K562 (cell line): ENCODE measurements at regions not wholly inside any gene's neighbourhood (a gene's known extent, or its start where the extent isn't known, plus 50 kb on each side); places are given as distances from the start of the nearest gene placed in this dataset.

ENCODE experiments used
- ATAC-seq: fragments of 200-7000 bp; cut with Tn5 transposase; 3 replicates; pipeline ENCODE4 v1.9.1; 2020; ENCODE audit warnings: moderate library complexity
- BruUV-seq: library from RNA; stranded (reverse); fragments of 400-500 nt; replicated peaks from 2 replicates; lab custom pipeline; 2021; lab: Mats Ljungman, UMichigan
- CTCF ChIA-PET: fragments of 300-600 bp; formaldehyde crosslinking; extraction: SDS; loops from one replicate; lab custom pipeline; 2021; ENCODE audit warnings: low intra/inter-chr PET ratio; lab: Yijun Ruan, JAX
- POLR2A ChIA-PET: fragments of 300-600, 350-650 bp; sonication (Branson Sonifier 250); formaldehyde crosslinking; extraction: SDS; loops from one replicate; lab custom pipeline; 2021; ENCODE audit warnings: antibody characterized with exemption, inconsistent platforms; lab: Yijun Ruan, JAX
- DNase-seq, 4 experiments: peaks; one replicate each; pipeline versions ENCODE4 v3.0.0 to v3.0.0-alpha.2; 2011 to 2018; ENCODE audit warnings: low spot score in 3 of 4, mixed read lengths in 3 of 4; ENCODE audit errors: extremely low read depth in 1 of 4
- FAIRE-seq: peaks from 2 replicates; lab custom pipeline; 2011; peaks lifted over from hg19 to GRCh38; lab: Jason Lieb, UNC
- H2AFZ ChIP-seq: 2 replicates; pipeline ENCODE4 v1.6.0; 2011; ENCODE audit warnings: low read depth, low read length, control low read depth, inconsistent platforms
- H3K27ac ChIP-seq: fragments of 200-600 bp; 3 replicates; pipeline ENCODE4 v1.8.0; 2011; ENCODE audit warnings: low read depth, mild to moderate bottlenecking, control low read depth, inconsistent platforms, low read length, moderate library complexity, mixed read lengths; ENCODE audit errors: extremely low read depth
- H3K27me3 ChIP-seq, 2 experiments: fragments of 300-600 bp in 1 of 2; 2 replicates in 1 of 2; 3 replicates in 1 of 2; pipeline versions ENCODE4 v1.6.0 to v1.8.0; 2011; ENCODE audit warnings: inconsistent platforms in 2 of 2, low read length in 2 of 2, mild to moderate bottlenecking in 1 of 2, mixed read lengths in 1 of 2, moderate library complexity in 1 of 2; ENCODE audit not compliant: control insufficient read depth in 2 of 2, insufficient read depth in 2 of 2
- H3K36me3 ChIP-seq: fragments of 300-600 bp; 3 replicates; pipeline ENCODE4 v1.8.0; 2011; ENCODE audit warnings: mild to moderate bottlenecking, low read length, inconsistent platforms; ENCODE audit not compliant: control insufficient read depth, insufficient read depth
- H3K4me1 ChIP-seq, 2 experiments: fragments of 200-600 bp in 1 of 2; replicated peaks in 1 of 2; 2 replicates in 1 of 2; 3 replicates in 1 of 2; pipeline versions ENCODE4 v1.5.1 to v1.8.0; 2011; ENCODE audit warnings: inconsistent platforms in 2 of 2, low read length in 2 of 2, mild to moderate bottlenecking in 1 of 2, mixed read lengths in 1 of 2, moderate library complexity in 1 of 2; ENCODE audit not compliant: control insufficient read depth in 2 of 2, insufficient read depth in 2 of 2
- H3K4me2 ChIP-seq: 2 replicates; pipeline ENCODE4 v1.6.1; 2011; ENCODE audit warnings: low read length, control low read depth, inconsistent platforms, mixed read lengths; ENCODE audit not compliant: insufficient read depth
- H3K4me3 ChIP-seq: fragments of 200-600 bp; sonication (generic), shearing (Covaris generic); 2 replicates; pipeline ENCODE4 v1.5.1; 2016; ENCODE audit warnings: control low read depth, inconsistent platforms
- H3K79me2 ChIP-seq: fragments of 200-600 bp; 3 replicates; pipeline ENCODE4 v1.8.0; 2011; ENCODE audit warnings: low read length, inconsistent platforms; ENCODE audit not compliant: control insufficient read depth, insufficient read depth
- H3K9ac ChIP-seq, 2 experiments: 2 replicates each; pipeline versions ENCODE4 v1.6.0 to v1.6.1; 2011; ENCODE audit warnings: low read depth in 2 of 2, low read length in 2 of 2, control low read depth in 1 of 2, inconsistent platforms in 1 of 2, mild to moderate bottlenecking in 1 of 2, mixed read lengths in 1 of 2; ENCODE audit not compliant: insufficient read depth in 1 of 2
- H3K9me1 ChIP-seq: one replicate; pipeline ENCODE4 v1.6.0; 2011; ENCODE audit warnings: inconsistent platforms, mild to moderate bottlenecking, low read length, moderate library complexity; ENCODE audit not compliant: control insufficient read depth, insufficient read depth
- H3K9me3 ChIP-seq: replicated peaks from 2 replicates; pipeline ENCODE4 v1.5.1; 2011; ENCODE audit warnings: low read depth, low read length, inconsistent platforms; ENCODE audit not compliant: control insufficient read depth, insufficient read depth
- H4K20me1 ChIP-seq: replicated peaks from 2 replicates; pipeline ENCODE4 v1.6.1; 2011; ENCODE audit warnings: low read length, inconsistent platforms, mixed read lengths; ENCODE audit not compliant: control insufficient read depth, insufficient read depth
- HDGF ChIP-seq: fragments of 450-650 bp; IDR thresholded peaks from 2 replicates; pipeline ENCODE4 v1.6.1; 2016
- SP1 ChIP-seq: sonication (generic); formaldehyde crosslinking; IDR thresholded peaks from 2 replicates; pipeline ENCODE4 v1.8.1; 2022; ENCODE audit warnings: mild to moderate bottlenecking, missing genetic modification reagents
- STAT5B ChIP-seq: fragments of 250-450 bp; sonication (Bioruptor Pico); IDR thresholded peaks from 2 replicates; pipeline ENCODE4 v1.8.0; 2021; ENCODE audit warnings: mild to moderate bottlenecking, inconsistent platforms
- TBL1XR1 ChIP-seq, 2 experiments: IDR thresholded peaks; 2 replicates each; pipeline ENCODE4 v1.6.1; 2012; ENCODE audit warnings: improper control_type of control experiment in 2 of 2, low read length in 2 of 2, mild to moderate bottlenecking in 1 of 2
- ZBTB17 ChIP-seq: fragments of 450-650 bp; formaldehyde crosslinking; IDR thresholded peaks from 2 replicates; pipeline ENCODE4 v1.4.0; 2020; ENCODE audit warnings: mild to moderate bottlenecking
- ZSCAN32 ChIP-seq: fragments of 450-650 bp; formaldehyde crosslinking; IDR thresholded peaks from 2 replicates; pipeline ENCODE4 v1.4.0; 2020; ENCODE audit warnings: mild to moderate bottlenecking, moderate library complexity
- WGBS: fragments of 100-300 bp; shearing (Covaris generic); methylation state at CpG from one replicate; pipeline ENCODE4 v1.1.6; 2016; ENCODE audit warnings: low coverage, mixed read lengths; ENCODE audit not compliant: insufficient coverage; ENCODE audit errors: missing lambda C conversion rate; 5-methylcytosine and 5-hydroxymethylcytosine counted together
- in situ Hi-C: fragments of 300-500 bp; cut with MboI; formaldehyde crosslinking; loops from 4 replicates; pipeline ENCODE4 v1.15.0; 2018; ENCODE audit warnings: inconsistent platforms, mixed read lengths
- intact Hi-C: fragments of 100-400 bp; cut with micrococcal nuclease; formaldehyde crosslinking; loops from 2 replicates; pipeline ENCODE4 v1.14.2; 2022
- TF ChIP-seq, protein P1 (sequence below): sonication (generic); formaldehyde crosslinking; IDR thresholded peaks from 2 replicates; pipeline ENCODE4 v1.8.0; 2023; ENCODE audit warnings: mild to moderate bottlenecking, missing genetic modification reagents
- TF ChIP-seq, protein P2 (sequence below): fragments of 450-650 bp; IDR thresholded peaks from one replicate; pipeline ENCODE4 v1.6.1; 2018; ENCODE audit warnings: mild to moderate bottlenecking, moderate library complexity; ENCODE audit not compliant: partially characterized antibody
- TF ChIP-seq, protein P3 (sequence below): fragments of 200-800 bp; sonication (Bioruptor generic); IDR thresholded peaks from 2 replicates; pipeline ENCODE4 v1.6.1; 2017; ENCODE audit warnings: missing genetic modification characterization, missing compliant biosample characterization
- TF ChIP-seq, protein P4 (sequence below): fragments of 250-450 bp; sonication (Bioruptor Pico); IDR thresholded peaks from 2 replicates; pipeline ENCODE4 v1.4.0; 2020; ENCODE audit warnings: mild to moderate bottlenecking, moderate library complexity

DNA sequence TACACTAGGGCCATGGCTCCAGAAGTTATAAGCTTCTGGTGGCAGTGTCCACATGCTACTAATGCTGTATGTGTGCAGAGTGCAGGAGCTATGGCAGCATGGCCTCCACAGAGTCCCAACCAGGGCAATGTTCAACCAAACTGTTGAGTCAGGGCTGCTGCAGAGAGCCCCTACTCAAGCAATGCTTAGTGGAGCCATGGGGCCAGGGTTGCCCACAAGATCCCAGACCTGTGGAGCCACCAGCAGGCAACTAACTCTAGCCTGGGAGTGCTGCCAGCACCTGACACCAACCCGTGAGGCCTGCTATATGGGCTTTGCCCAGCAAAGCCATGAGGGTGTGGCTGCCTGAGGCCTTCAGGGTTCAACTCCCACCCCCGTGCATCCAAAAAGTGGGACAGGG is 655.2 kb downstream of the TBC1D22A start:
- TF ChIP-seq TBL1XR1 (IDR thresholded peaks at IDR 0.05; ENCODE audit: low read length in 2 of 2), result no peak
- no peak for TF ChIP-seq HDGF
- TF ChIP-seq STAT5B (CRISPR knock-in tag), result no peak
- TF ChIP-seq SP1 (CRISPR knock-in tag), result no peak
- TF ChIP-seq ZBTB17, result no peak
- TF ChIP-seq, protein P1, sequence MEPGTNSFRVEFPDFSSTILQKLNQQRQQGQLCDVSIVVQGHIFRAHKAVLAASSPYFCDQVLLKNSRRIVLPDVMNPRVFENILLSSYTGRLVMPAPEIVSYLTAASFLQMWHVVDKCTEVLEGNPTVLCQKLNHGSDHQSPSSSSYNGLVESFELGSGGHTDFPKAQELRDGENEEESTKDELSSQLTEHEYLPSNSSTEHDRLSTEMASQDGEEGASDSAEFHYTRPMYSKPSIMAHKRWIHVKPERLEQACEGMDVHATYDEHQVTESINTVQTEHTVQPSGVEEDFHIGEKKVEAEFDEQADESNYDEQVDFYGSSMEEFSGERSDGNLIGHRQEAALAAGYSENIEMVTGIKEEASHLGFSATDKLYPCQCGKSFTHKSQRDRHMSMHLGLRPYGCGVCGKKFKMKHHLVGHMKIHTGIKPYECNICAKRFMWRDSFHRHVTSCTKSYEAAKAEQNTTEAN, result no peak
- Histone ChIP-seq H3K36me3 (no peaks in the 10 kb centered on the region), H3K4me2 (no peak overlapping the region), H4K20me1 (no peaks in the 10 kb centered on the region), H3K9ac (no peak overlapping the region), H3K9me1 (no peaks in the 10 kb centered on the region), H3K79me2 (no peaks in the 10 kb centered on the region), H3K27me3 (no peaks in the 10 kb centered on the region), H3K27ac (no peak overlapping the region), H2AFZ (no peak overlapping the region), H3K4me3 (no peak overlapping the region), H3K4me1 (no peaks in the 10 kb centered on the region), H3K9me3 (no peaks in the 10 kb centered on the region)
- no peak for DNase-seq
- no peak for FAIRE-seq
- no TSS peak for BruUV-seq
- no peak for ATAC-seq
- ChIA-PET CTCF (no interaction called here), POLR2A (no interaction called here)
- in situ Hi-C loops, result no loop called here
- intact Hi-C loops, result no loop called here
- 0% methylated on average over 2 of the region's 2 CpGs for WGBS

DNA sequence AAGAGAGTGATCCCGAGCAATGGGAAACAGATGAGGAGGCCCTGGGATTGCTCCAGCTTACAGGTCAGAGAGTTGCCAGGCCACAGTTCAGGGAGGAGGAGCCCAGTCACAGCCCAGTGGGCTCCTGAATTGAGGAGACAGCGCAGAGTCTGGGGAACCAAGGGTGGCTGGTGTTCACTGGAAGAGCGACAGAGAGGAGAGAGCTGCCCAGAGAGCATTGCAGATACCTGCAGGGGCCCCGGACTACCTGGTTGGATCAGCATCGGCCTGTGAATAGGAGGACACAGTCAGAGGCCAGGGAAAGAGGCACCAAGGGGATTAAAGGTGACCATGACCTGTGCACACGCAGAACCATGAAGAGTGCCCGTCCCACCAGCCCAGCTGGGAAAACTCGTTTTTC is 648.6 kb downstream of the TBC1D22A start:
- no peak overlapping the region for H2AFZ ChIP-seq
- no peaks in the 10 kb centered on the region; a peak in 1 of 5 replicates for H3K4me1 ChIP-seq
- WGBS, result 0% methylated on average over 4 of the region's 8 CpGs
- no peak overlapping the region for H3K4me3 ChIP-seq
- POLR2A ChIA-PET, result no interaction called here
- H3K4me2 ChIP-seq, result no peak overlapping the region
- H3K9me1 ChIP-seq, result no peaks in the 10 kb centered on the region
- in situ Hi-C loops (no loop called here), intact Hi-C loops (no loop called here)
- H4K20me1 ChIP-seq, result no peaks in the 10 kb centered on the region
- H3K27ac ChIP-seq, result no peak overlapping the region
- H3K79me2 ChIP-seq, result no peaks in the 10 kb centered on the region
- H3K27me3 ChIP-seq, result peaks cover 0 to 5% of the 10 kb centered on the region in 2 experiments; a peak in 1 of 5 replicates
- CTCF ChIA-PET, result no interaction called here
- no peak for ATAC-seq
- no peak overlapping the region for H3K9ac ChIP-seq
- no peaks in the 10 kb centered on the region for H3K9me3 ChIP-seq
- DNase-seq, result no peak
- no TSS peak for BruUV-seq
- no peaks in the 10 kb centered on the region for H3K36me3 ChIP-seq
- FAIRE-seq, result no peak
- TF ChIP-seq, protein P2, sequence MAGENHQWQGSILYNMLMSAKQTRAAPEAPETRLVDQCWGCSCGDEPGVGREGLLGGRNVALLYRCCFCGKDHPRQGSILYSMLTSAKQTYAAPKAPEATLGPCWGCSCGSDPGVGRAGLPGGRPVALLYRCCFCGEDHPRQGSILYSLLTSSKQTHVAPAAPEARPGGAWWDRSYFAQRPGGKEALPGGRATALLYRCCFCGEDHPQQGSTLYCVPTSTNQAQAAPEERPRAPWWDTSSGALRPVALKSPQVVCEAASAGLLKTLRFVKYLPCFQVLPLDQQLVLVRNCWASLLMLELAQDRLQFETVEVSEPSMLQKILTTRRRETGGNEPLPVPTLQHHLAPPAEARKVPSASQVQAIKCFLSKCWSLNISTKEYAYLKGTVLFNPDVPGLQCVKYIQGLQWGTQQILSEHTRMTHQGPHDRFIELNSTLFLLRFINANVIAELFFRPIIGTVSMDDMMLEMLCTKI, result no peak
- TF ChIP-seq, protein P3, sequence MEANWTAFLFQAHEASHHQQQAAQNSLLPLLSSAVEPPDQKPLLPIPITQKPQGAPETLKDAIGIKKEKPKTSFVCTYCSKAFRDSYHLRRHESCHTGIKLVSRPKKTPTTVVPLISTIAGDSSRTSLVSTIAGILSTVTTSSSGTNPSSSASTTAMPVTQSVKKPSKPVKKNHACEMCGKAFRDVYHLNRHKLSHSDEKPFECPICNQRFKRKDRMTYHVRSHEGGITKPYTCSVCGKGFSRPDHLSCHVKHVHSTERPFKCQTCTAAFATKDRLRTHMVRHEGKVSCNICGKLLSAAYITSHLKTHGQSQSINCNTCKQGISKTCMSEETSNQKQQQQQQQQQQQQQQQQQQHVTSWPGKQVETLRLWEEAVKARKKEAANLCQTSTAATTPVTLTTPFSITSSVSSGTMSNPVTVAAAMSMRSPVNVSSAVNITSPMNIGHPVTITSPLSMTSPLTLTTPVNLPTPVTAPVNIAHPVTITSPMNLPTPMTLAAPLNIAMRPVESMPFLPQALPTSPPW (CRISPR knock-in tag), result no peak
- TF ChIP-seq, protein P4, sequence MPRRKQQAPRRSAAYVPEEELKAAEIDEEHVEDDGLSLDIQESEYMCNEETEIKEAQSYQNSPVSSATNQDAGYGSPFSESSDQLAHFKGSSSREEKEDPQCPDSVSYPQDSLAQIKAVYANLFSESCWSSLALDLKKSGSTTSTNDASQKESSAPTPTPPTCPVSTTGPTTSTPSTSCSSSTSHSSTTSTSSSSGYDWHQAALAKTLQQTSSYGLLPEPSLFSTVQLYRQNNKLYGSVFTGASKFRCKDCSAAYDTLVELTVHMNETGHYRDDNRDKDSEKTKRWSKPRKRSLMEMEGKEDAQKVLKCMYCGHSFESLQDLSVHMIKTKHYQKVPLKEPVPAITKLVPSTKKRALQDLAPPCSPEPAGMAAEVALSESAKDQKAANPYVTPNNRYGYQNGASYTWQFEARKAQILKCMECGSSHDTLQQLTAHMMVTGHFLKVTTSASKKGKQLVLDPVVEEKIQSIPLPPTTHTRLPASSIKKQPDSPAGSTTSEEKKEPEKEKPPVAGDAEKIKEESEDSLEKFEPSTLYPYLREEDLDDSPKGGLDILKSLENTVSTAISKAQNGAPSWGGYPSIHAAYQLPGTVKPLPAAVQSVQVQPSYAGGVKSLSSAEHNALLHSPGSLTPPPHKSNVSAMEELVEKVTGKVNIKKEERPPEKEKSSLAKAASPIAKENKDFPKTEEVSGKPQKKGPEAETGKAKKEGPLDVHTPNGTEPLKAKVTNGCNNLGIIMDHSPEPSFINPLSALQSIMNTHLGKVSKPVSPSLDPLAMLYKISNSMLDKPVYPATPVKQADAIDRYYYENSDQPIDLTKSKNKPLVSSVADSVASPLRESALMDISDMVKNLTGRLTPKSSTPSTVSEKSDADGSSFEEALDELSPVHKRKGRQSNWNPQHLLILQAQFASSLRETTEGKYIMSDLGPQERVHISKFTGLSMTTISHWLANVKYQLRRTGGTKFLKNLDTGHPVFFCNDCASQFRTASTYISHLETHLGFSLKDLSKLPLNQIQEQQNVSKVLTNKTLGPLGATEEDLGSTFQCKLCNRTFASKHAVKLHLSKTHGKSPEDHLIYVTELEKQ (CRISPR knock-in tag), result no peak
- TF ChIP-seq ZSCAN32 (CRISPR knock-in tag), result no peak
